HepG2 (cell line): ENCODE measurements at regions not wholly inside any gene's neighbourhood (a gene's known extent, or its start where the extent isn't known, plus 50 kb on each side); places are given as distances from the start of the nearest gene placed in this dataset.

Source experiments
- ATAC-seq: fragments of 200-7000 bp; cut with Tn5 transposase; 3 replicates; pipeline ENCODE4 v1.9.1; 2020; ENCODE audit warnings: mild to moderate bottlenecking, moderate library complexity
- BruUV-seq: library from RNA; stranded (reverse); fragments of 400-500 nt; replicated peaks from 2 replicates; lab custom pipeline; 2021; lab: Mats Ljungman, UMichigan
- CTCF ChIA-PET: fragments of 300-600 bp; formaldehyde crosslinking; extraction: SDS; loops from one replicate; lab custom pipeline; 2021; ENCODE audit warnings: low total read pairs, inconsistent platforms, low intra/inter-chr PET ratio; lab: Yijun Ruan, JAX
- POLR2A ChIA-PET: fragments of 350-600 bp; sonication (Branson Sonifier 250); formaldehyde crosslinking; loops from one replicate; lab custom pipeline; 2020; ENCODE audit warnings: antibody characterized with exemption, inconsistent platforms; lab: Yijun Ruan, JAX
- DNase-seq: peaks from one replicate; pipeline ENCODE4 v3.0.0-alpha.2; 2015; ENCODE audit warnings: low spot score
- FAIRE-seq: peaks from 3 replicates; lab custom pipeline; 2011; peaks lifted over from hg19 to GRCh38; lab: Jason Lieb, UNC
- H2AFZ ChIP-seq: one replicate; pipeline ENCODE4 v1.6.1; 2011; ENCODE audit warnings: low read length, inconsistent platforms
- H3K27ac ChIP-seq: fragments of 300-600 bp; 3 replicates; pipeline ENCODE4 v1.8.0; 2011; ENCODE audit warnings: mixed run types, mild to moderate bottlenecking, mixed read lengths, low read length, inconsistent platforms; ENCODE audit not compliant: insufficient read depth; ENCODE audit errors: extremely low read length
- H3K27me3 ChIP-seq, 2 experiments: fragments of 200-600 bp in 1 of 2; 2 replicates in 1 of 2; 3 replicates in 1 of 2; pipeline versions ENCODE4 v1.6.0 to v1.8.0; 2011; ENCODE audit warnings: low read length in 2 of 2, mild to moderate bottlenecking in 2 of 2, moderate library complexity in 2 of 2, inconsistent platforms in 1 of 2; ENCODE audit not compliant: insufficient read depth in 2 of 2, control insufficient read depth in 1 of 2
- H3K36me3 ChIP-seq, 2 experiments: fragments of 200-600 bp in 1 of 2; replicated peaks in 1 of 2; 2 replicates in 1 of 2; 3 replicates in 1 of 2; pipeline versions ENCODE4 v1.5.1 to v1.8.0; 2011; ENCODE audit warnings: low read length in 2 of 2, inconsistent platforms in 1 of 2; ENCODE audit not compliant: insufficient read depth in 2 of 2, control insufficient read depth in 1 of 2
- H3K4me1 ChIP-seq: 2 replicates; pipeline ENCODE4 v1.5.1; 2012; ENCODE audit warnings: low read length, inconsistent platforms; ENCODE audit not compliant: insufficient read depth
- H3K4me2 ChIP-seq: 2 replicates; pipeline ENCODE4 v1.6.0; 2011; ENCODE audit warnings: low read depth, low read length, inconsistent platforms
- H3K4me3 ChIP-seq, 3 experiments: fragments of 200-600 bp in 1 of 3; sonication (generic), shearing (Covaris generic) in 1 of 3; replicated peaks in 1 of 3; 2 replicates each; pipeline ENCODE4 v1.5.1; 2011 to 2016; ENCODE audit warnings: low read length in 3 of 3, inconsistent platforms in 2 of 3, low read depth in 2 of 3, mild to moderate bottlenecking in 2 of 3, control low read depth in 1 of 3, mixed read lengths in 1 of 3; ENCODE audit not compliant: insufficient read depth in 1 of 3
- H3K79me2 ChIP-seq: one replicate; pipeline ENCODE4 v1.6.1; 2011; ENCODE audit warnings: low read length, inconsistent platforms; ENCODE audit not compliant: insufficient read depth
- H3K9ac ChIP-seq: 2 replicates; pipeline ENCODE4 v1.6.0; 2011; ENCODE audit warnings: mild to moderate bottlenecking, low read depth, low read length, inconsistent platforms; ENCODE audit not compliant: insufficient read depth
- H3K9me3 ChIP-seq: 2 replicates; pipeline ENCODE4 v1.5.1; 2012; ENCODE audit warnings: mild to moderate bottlenecking, low read length
- H4K20me1 ChIP-seq: 2 replicates; pipeline ENCODE4 v1.6.0; 2011; ENCODE audit warnings: inconsistent platforms, mild to moderate bottlenecking, low read length, moderate library complexity; ENCODE audit not compliant: insufficient read depth
- CBX2 ChIP-seq, 2 experiments: fragments of 200-600 bp in 1 of 2; sonication (generic); formaldehyde crosslinking in 1 of 2; IDR thresholded peaks; 2 replicates each; pipeline versions ENCODE4 v1.7.0 to v1.8.1; 2018 to 2022; ENCODE audit warnings: low read depth in 2 of 2, low read length in 1 of 2, mild to moderate bottlenecking in 1 of 2, missing genetic modification reagents in 1 of 2
- MAFF ChIP-seq: IDR thresholded peaks from 2 replicates; pipeline ENCODE4 v1.6.1; 2011; ENCODE audit warnings: low read depth, low read length, improper control_type of control experiment
- MAFK ChIP-seq, 2 experiments: IDR thresholded peaks in 1 of 2; conservative IDR thresholded peaks in 1 of 2; 2 replicates each; pipeline ENCODE4 v1.6.1; 2011; ENCODE audit warnings: improper control_type of control experiment in 2 of 2, low read length in 2 of 2
- MED13 ChIP-seq: sonication (generic); formaldehyde crosslinking; IDR thresholded peaks from 2 replicates; pipeline ENCODE4 v1.5.0; 2020; ENCODE audit warnings: missing genetic modification reagents
- RBAK ChIP-seq: sonication (generic); formaldehyde crosslinking; IDR thresholded peaks from 2 replicates; pipeline ENCODE4 v1.5.1; 2020; ENCODE audit warnings: mild to moderate bottlenecking, missing genetic modification reagents
- SRSF4 ChIP-seq: fragments of 200-400 bp; formaldehyde crosslinking; IDR thresholded peaks from one replicate; pipeline ENCODE4 v1.6.1; 2018; ENCODE audit warnings: mild to moderate bottlenecking, low read depth, low read length, moderate library complexity; ENCODE audit not compliant: poor library complexity, severe bottlenecking
- ZBTB3 ChIP-seq: sonication (generic); formaldehyde crosslinking; IDR thresholded peaks from 2 replicates; pipeline ENCODE4 v1.4.0; 2020; ENCODE audit warnings: low read depth, mild to moderate bottlenecking, moderate library complexity, missing genetic modification reagents, borderline replicate concordance
- ZNF510 ChIP-seq: sonication (generic); formaldehyde crosslinking; IDR thresholded peaks from 2 replicates; pipeline ENCODE4 v1.4.0; 2020; ENCODE audit warnings: low read depth, mild to moderate bottlenecking, missing genetic modification reagents
- WGBS: methylation state at CpG from one replicate; pipeline ENCODE4 v1.1.6; 2017; ENCODE audit warnings: low lambda C conversion rate; 5-methylcytosine and 5-hydroxymethylcytosine counted together
- in situ Hi-C: cut with HindIII; loops from 2 replicates; pipeline ENCODE4 v1.10.0; 2017; ENCODE audit warnings: low pct_unique_long_range_greater_than_20kb; ENCODE audit not compliant: extremely low pct_ligation_motif_present
- intact Hi-C: fragments of 100-400 bp; cut with micrococcal nuclease; formaldehyde crosslinking; loops from one replicate; pipeline ENCODE4 v1.10.0; 2022; ENCODE audit not compliant: unreplicated experiment
- TF ChIP-seq, protein P1 (sequence below): sonication (generic); formaldehyde crosslinking; IDR thresholded peaks from 2 replicates; pipeline ENCODE4 v1.5.1; 2020; ENCODE audit warnings: mild to moderate bottlenecking, missing genetic modification reagents, moderate library complexity
- TF ChIP-seq, protein P2 (sequence below): sonication (generic); formaldehyde crosslinking; IDR thresholded peaks from 2 replicates; pipeline ENCODE4 v1.4.0; 2020; ENCODE audit warnings: missing genetic modification reagents, borderline replicate concordance
- TF ChIP-seq, protein P3 (sequence below): sonication (generic); formaldehyde crosslinking; IDR thresholded peaks from 2 replicates; pipeline ENCODE4 v1.4.0; 2020; ENCODE audit warnings: missing genetic modification reagents

DNA sequence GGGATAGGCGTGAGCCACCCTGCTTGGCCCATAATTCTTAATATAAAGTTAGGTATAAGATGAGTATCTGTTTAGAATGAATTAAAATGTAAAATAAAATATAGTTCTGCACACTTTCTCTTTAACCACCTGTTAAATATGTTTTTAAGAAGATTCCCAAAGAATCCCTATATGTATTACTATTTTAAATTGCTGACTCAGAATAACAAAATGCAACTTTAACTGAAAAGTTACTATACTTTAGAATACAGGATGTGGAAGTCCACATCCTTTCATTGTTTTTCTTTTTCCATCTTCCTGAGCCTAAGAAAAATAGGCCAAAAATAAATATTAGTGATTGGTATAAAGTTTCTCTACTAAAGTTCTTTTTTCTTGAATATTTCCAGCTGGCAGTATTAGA is 325.6 kb upstream of the EYS start:
- Histone ChIP-seq H4K20me1 (no peaks in the 10 kb centered on the region), H2AFZ (no peak overlapping the region), H3K9ac (no peak overlapping the region), H3K9me3 (no peaks in the 10 kb centered on the region), H3K27ac (no peak overlapping the region), H3K4me3 (no peak overlapping the region), H3K4me1 (no peaks in the 10 kb centered on the region), H3K27me3 (no peaks in the 10 kb centered on the region), H3K36me3 (no peaks in the 10 kb centered on the region), H3K79me2 (no peaks in the 10 kb centered on the region), H3K4me2 (no peak overlapping the region)
- intact Hi-C loops, result no loop called here
- DNase-seq (no peak), ATAC-seq (no peak), FAIRE-seq (no peak)
- 0% methylated on average over 1 of the region's 1 CpG for WGBS
- CTCF ChIA-PET, result no interaction called here
- in situ Hi-C loops, result no loop called here
- POLR2A ChIA-PET, result no interaction called here
- no TSS peak for BruUV-seq
- TF ChIP-seq MAFK (conservative IDR thresholded peaks at IDR 0.05 in 1 of 2, IDR thresholded peaks at IDR 0.05 in 1 of 2; ENCODE audit: low read length in 2 of 2) (peak; percentile 76 to 93), ZBTB3 (CRISPR knock-in tag) (no peak), MAFF (peak; percentile 84)

DNA sequence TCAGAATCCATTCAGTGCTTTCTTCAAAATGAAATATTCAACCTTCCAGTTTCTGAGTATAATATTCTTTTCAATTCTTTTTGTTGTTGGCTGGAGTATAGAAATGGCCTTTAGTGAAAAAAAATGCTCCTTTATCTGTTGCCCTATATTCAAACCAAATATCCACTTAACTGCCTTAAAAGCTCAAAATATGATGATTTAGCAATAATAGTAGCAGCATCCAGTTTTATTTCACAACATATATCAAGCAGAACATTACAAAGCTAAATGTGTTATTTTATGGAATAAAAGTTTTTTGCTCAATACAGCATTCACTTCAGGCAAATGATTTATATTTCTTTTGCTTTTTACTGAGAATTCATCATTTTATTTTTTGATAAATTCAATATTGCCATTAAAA is 322.4 kb upstream of the EYS start:
- DNase-seq (no peak), ATAC-seq (no peak), FAIRE-seq (no peak)
- no peaks in the 10 kb centered on the region for H3K36me3 ChIP-seq
- in situ Hi-C loops (no loop called here), intact Hi-C loops (no loop called here)
- no peaks in the 10 kb centered on the region for H3K27me3 ChIP-seq
- no peaks in the 10 kb centered on the region for H3K4me1 ChIP-seq
- H3K4me3 ChIP-seq, result no peak overlapping the region
- ChIA-PET POLR2A (no interaction called here), CTCF (no interaction called here)
- BruUV-seq, result no TSS peak
- H3K4me2 ChIP-seq, result no peak overlapping the region
- H3K9me3 ChIP-seq, result no peaks in the 10 kb centered on the region
- no peak overlapping the region for H2AFZ ChIP-seq
- no peak overlapping the region for H3K9ac ChIP-seq
- no peak overlapping the region for H3K27ac ChIP-seq
- no peaks in the 10 kb centered on the region for H3K79me2 ChIP-seq
- no peaks in the 10 kb centered on the region for H4K20me1 ChIP-seq
- TF ChIP-seq MAFK (conservative IDR thresholded peaks at IDR 0.05 in 1 of 2, IDR thresholded peaks at IDR 0.05 in 1 of 2; ENCODE audit: low read length in 2 of 2) (peak; percentile 89 to 94), ZNF510 (no peak), SRSF4 (no peak), RBAK (no peak), CBX2 (IDR thresholded peaks at IDR 0.05; ENCODE audit: low read depth, low read length) (no peak), CBX2 (CRISPR knock-in tag; IDR thresholded peaks at IDR 0.05; ENCODE audit: low read depth) (no peak), MED13 (no peak), MAFF (peak; percentile 94)
- TF ChIP-seq, protein P1, sequence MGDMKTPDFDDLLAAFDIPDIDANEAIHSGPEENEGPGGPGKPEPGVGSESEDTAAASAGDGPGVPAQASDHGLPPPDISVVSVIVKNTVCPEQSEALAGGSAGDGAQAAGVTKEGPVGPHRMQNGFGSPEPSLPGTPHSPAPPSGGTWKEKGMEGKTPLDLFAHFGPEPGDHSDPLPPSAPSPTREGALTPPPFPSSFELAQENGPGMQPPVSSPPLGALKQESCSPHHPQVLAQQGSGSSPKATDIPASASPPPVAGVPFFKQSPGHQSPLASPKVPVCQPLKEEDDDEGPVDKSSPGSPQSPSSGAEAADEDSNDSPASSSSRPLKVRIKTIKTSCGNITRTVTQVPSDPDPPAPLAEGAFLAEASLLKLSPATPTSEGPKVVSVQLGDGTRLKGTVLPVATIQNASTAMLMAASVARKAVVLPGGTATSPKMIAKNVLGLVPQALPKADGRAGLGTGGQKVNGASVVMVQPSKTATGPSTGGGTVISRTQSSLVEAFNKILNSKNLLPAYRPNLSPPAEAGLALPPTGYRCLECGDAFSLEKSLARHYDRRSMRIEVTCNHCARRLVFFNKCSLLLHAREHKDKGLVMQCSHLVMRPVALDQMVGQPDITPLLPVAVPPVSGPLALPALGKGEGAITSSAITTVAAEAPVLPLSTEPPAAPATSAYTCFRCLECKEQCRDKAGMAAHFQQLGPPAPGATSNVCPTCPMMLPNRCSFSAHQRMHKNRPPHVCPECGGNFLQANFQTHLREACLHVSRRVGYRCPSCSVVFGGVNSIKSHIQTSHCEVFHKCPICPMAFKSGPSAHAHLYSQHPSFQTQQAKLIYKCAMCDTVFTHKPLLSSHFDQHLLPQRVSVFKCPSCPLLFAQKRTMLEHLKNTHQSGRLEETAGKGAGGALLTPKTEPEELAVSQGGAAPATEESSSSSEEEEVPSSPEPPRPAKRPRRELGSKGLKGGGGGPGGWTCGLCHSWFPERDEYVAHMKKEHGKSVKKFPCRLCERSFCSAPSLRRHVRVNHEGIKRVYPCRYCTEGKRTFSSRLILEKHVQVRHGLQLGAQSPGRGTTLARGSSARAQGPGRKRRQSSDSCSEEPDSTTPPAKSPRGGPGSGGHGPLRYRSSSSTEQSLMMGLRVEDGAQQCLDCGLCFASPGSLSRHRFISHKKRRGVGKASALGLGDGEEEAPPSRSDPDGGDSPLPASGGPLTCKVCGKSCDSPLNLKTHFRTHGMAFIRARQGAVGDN (CRISPR knock-in tag), result no peak
- TF ChIP-seq, protein P2, sequence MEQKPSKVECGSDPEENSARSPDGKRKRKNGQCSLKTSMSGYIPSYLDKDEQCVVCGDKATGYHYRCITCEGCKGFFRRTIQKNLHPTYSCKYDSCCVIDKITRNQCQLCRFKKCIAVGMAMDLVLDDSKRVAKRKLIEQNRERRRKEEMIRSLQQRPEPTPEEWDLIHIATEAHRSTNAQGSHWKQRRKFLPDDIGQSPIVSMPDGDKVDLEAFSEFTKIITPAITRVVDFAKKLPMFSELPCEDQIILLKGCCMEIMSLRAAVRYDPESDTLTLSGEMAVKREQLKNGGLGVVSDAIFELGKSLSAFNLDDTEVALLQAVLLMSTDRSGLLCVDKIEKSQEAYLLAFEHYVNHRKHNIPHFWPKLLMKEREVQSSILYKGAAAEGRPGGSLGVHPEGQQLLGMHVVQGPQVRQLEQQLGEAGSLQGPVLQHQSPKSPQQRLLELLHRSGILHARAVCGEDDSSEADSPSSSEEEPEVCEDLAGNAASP (CRISPR knock-in tag), result no peak
- TF ChIP-seq, protein P3, sequence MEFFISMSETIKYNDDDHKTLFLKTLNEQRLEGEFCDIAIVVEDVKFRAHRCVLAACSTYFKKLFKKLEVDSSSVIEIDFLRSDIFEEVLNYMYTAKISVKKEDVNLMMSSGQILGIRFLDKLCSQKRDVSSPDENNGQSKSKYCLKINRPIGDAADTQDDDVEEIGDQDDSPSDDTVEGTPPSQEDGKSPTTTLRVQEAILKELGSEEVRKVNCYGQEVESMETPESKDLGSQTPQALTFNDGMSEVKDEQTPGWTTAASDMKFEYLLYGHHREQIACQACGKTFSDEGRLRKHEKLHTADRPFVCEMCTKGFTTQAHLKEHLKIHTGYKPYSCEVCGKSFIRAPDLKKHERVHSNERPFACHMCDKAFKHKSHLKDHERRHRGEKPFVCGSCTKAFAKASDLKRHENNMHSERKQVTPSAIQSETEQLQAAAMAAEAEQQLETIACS (CRISPR knock-in tag), result no peak
